Breast epithelium (tissue), 3 donors: ENCODE measurements at regions not wholly inside any gene's neighbourhood (a gene's known extent, or its start where the extent isn't known, plus 50 kb on each side); places are given as distances from the start of the nearest gene placed in this dataset.

ENCODE experiments used
- CTCF ChIP-seq, 3 donors: fragments of 450-650 bp; IDR thresholded peaks; one replicate each; pipeline ENCODE4 v1.5.1; 2016 to 2017; ENCODE audit warnings: antibody characterized with exemption in 3 of 3, mild to moderate bottlenecking in 3 of 3, moderate library complexity in 3 of 3
- POLR2A ChIP-seq: fragments of 450-650 bp; IDR thresholded peaks from one replicate; pipeline ENCODE4 v1.6.1; 2016; ENCODE audit warnings: antibody characterized with exemption, mild to moderate bottlenecking, moderate library complexity
- POLR2AphosphoS5 ChIP-seq, 3 donors: sonication (generic); formaldehyde crosslinking; IDR thresholded peaks; one replicate each; pipeline ENCODE4 v1.6.1; 2017; ENCODE audit warnings: antibody characterized with exemption in 3 of 3

- no peak for TF ChIP-seq POLR2AphosphoS5 (IDR thresholded peaks at IDR 0.05)
- TF ChIP-seq CTCF (IDR thresholded peaks at IDR 0.05), result no peak
- no peak for TF ChIP-seq POLR2A
Measured at GRCh38 chr9:69980591-69980990, 63.1 kb upstream of the MAMDC2 start.
